ENCODE measurements at regions not wholly inside any gene's neighbourhood (a gene's known extent, or its start where the extent isn't known, plus 50 kb on each side); places are given as distances from the start of the nearest gene placed in this dataset.

- H2AFZ ChIP-seq (ENCODE audit: low read depth, low read length, poor library complexity, severe bottlenecking): no peak overlapping the region
- ATAC-seq (no peak), DNase-seq (ENCODE audit: low read depth, low spot score) (no peak)
- no TSS peak for BruUV-seq (replicated peaks)
- TF ChIP-seq REST (IDR thresholded peaks at IDR 0.05; ENCODE audit: low read depth) (no peak), EGR1 (IDR thresholded peaks at IDR 0.05; ENCODE audit: low read depth) (no peak), SP1 (IDR thresholded peaks at IDR 0.05; ENCODE audit: low read depth) (no peak), ZFX (IDR thresholded peaks at IDR 0.05) (no peak), ZBTB33 (IDR thresholded peaks at IDR 0.05; ENCODE audit: extremely low read depth, insufficient replicate concordance, low read length) (no peak), SIN3A (IDR thresholded peaks at IDR 0.05; ENCODE audit: low read depth) (no peak), CEBPB (IDR thresholded peaks at IDR 0.05; ENCODE audit: low read depth) (no peak), EZH2 (IDR thresholded peaks at IDR 0.05) (no peak), ZNF274 (IDR thresholded peaks at IDR 0.05; ENCODE audit: low read depth, low read length) (no peak), YY1 (IDR thresholded peaks at IDR 0.05; ENCODE audit: extremely low read depth, insufficient replicate concordance, low read depth, low read length) (no peak), RAD21 (IDR thresholded peaks at IDR 0.05; ENCODE audit: low read depth) (no peak), POLR2AphosphoS5 (IDR thresholded peaks at IDR 0.05; ENCODE audit: low read depth, low read length) (no peak), ELF1 (IDR thresholded peaks at IDR 0.05; ENCODE audit: borderline replicate concordance, low read depth) (no peak), JUND (IDR thresholded peaks at IDR 0.05) (no peak)
- H3K4me2 ChIP-seq (ENCODE audit: low read length): no peak overlapping the region
- no peak overlapping the region for H3K27ac ChIP-seq (ENCODE audit: low read depth, low read length)
- CTCF ChIA-PET: no interaction called here
- intact Hi-C loops (cut with micrococcal nuclease): no loop called here
- no peaks in the 10 kb centered on the region for H4K20me1 ChIP-seq (ENCODE audit: insufficient read depth)
- no peaks in the 10 kb centered on the region for H3K9me2 ChIP-seq (ENCODE audit: insufficient read depth)
- no peaks in the 10 kb centered on the region for H3K4me1 ChIP-seq (ENCODE audit: control insufficient read depth in 1 of 2, insufficient read depth in 2 of 2, low read length in 2 of 2)
- RAD21 ChIA-PET (ENCODE audit: low non-redundant PET in 1 of 2, low total read pairs in 2 of 2, uncharacterized antibody in 2 of 2, unreplicated experiment in 2 of 2): no interaction called here
- H3K27me3 ChIP-seq (ENCODE audit: insufficient read depth, low read length): no peaks in the 10 kb centered on the region
- H3K9ac ChIP-seq (ENCODE audit: low read length): no peak overlapping the region
- no peaks in the 10 kb centered on the region for H3K36me3 ChIP-seq (ENCODE audit: control insufficient read depth in 1 of 2, insufficient read depth in 2 of 2, low read length in 2 of 2)
- no peaks in the 10 kb centered on the region for H3K9me3 ChIP-seq (ENCODE audit: control insufficient read depth in 1 of 2, insufficient read depth in 1 of 2, low read depth in 1 of 2, low read length in 2 of 2)
- POLR2A ChIA-PET: no interaction called here
- no peaks in the 10 kb centered on the region for H3K79me2 ChIP-seq (ENCODE audit: insufficient read depth, low read length)
- no peak overlapping the region for H3K4me3 ChIP-seq (replicated peaks in 1 of 2; ENCODE audit: low read depth in 1 of 2, low read length in 2 of 2)
Observed at GRCh38 chr14:40053416-40053815, 621.2 kb upstream of the FBXO33 start.
